Testis (tissue), 2 donors: ENCODE measurements at regions not wholly inside any gene's neighbourhood (a gene's known extent, or its start where the extent isn't known, plus 50 kb on each side); places are given as distances from the start of the nearest gene placed in this dataset.

Experiments used
- CTCF ChIP-seq, 3 experiments: fragments of 450-650 bp in 2 of 3; fragments of 200-600 bp in 1 of 3; sonication (generic) in 1 of 3; IDR thresholded peaks; one replicate each; pipeline ENCODE4 v1.5.1; 2016 to 2019; ENCODE audit warnings: antibody characterized with exemption in 3 of 3, mild to moderate bottlenecking in 2 of 3, moderate library complexity in 1 of 3
- POLR2A ChIP-seq: fragments of 450-650 bp; IDR thresholded peaks from one replicate; pipeline ENCODE4 v1.6.1; 2017; ENCODE audit warnings: antibody characterized with exemption, mild to moderate bottlenecking, moderate library complexity

DNA sequence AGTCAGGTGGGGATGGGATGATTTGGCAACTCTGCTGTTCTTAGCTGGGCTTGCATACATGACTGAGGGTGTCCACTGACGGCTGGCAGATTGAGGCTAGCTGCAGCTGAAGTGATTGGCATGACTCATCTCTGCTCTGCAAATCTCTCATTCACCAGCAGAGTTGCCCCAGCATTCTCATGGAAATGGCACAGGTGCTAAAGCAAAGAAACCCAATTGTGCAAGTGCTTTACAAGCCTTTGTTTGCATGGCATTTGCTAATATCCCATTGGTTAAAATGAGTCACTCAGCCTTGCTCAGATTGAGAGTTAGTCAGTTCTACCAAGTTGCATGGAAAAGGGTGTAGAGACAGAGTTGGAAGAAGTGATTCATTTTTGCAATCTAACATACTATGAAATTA, 389.7 kb upstream of the FAR2 start:
- TF ChIP-seq CTCF (IDR thresholded peaks at IDR 0.05) (no peak), POLR2A (no peak)
